ENCODE measurements at regions not wholly inside any gene's neighbourhood (a gene's known extent, or its start where the extent isn't known, plus 50 kb on each side); places are given as distances from the start of the nearest gene placed in this dataset.

GRCh38 chr6:62803094-62803493 is 408.2 kb upstream of the FKBP1C start:
- peaks cover 8% of the 10 kb centered on the region; the same call in 2 of the 3 replicates for H3K36me3 Mint-ChIP-seq (ENCODE audit: low read depth)
- no peaks in the 10 kb centered on the region for H3K27me3 ChIP-seq (ENCODE audit: insufficient read depth)
- no peak for ATAC-seq
- no peak overlapping the region for H3K27ac ChIP-seq (ENCODE audit: low read depth)
- no peaks in the 10 kb centered on the region; the same call in 1 of the 2 replicates for H3K4me1 ChIP-seq (ENCODE audit: insufficient read depth)
- H3K27ac Mint-ChIP-seq: no peak overlapping the region
- no peak for DNase-seq (ENCODE audit: low spot score)
- no peaks in the 10 kb centered on the region for H3K79me2 ChIP-seq (replicated peaks; ENCODE audit: insufficient read depth)
- no peak overlapping the region for H3K4me3 ChIP-seq
- H3K9me2 ChIP-seq (ENCODE audit: insufficient read depth): peaks cover 5% of the 10 kb centered on the region; the same call in 1 of the 2 replicates
- H3K9me3 Mint-ChIP-seq: peaks cover 29% of the 10 kb centered on the region; the same call in 2 of the 3 replicates
- no peaks in the 10 kb centered on the region for H3K27me3 Mint-ChIP-seq (ENCODE audit: insufficient read depth, low read depth, poor library complexity)
- TF ChIP-seq JUNB (IDR thresholded peaks at IDR 0.05; ENCODE audit: unreplicated experiment) (no peak), ZNF114 (CRISPR knock-in tag; IDR thresholded peaks at IDR 0.05) (no peak), ZNF331 (CRISPR knock-in tag; IDR thresholded peaks at IDR 0.05; ENCODE audit: low read depth) (no peak), EZH2phosphoT487 (IDR thresholded peaks at IDR 0.05; ENCODE audit: unreplicated experiment) (no peak), POLR2AphosphoS5 (IDR thresholded peaks at IDR 0.05; ENCODE audit: low read depth) (no peak), EZH2 (IDR thresholded peaks at IDR 0.05; ENCODE audit: low read depth, unreplicated experiment) (no peak), NANOG (IDR thresholded peaks at IDR 0.05; ENCODE audit: borderline replicate concordance) (no peak)
- TF ChIP-seq, protein P1, sequence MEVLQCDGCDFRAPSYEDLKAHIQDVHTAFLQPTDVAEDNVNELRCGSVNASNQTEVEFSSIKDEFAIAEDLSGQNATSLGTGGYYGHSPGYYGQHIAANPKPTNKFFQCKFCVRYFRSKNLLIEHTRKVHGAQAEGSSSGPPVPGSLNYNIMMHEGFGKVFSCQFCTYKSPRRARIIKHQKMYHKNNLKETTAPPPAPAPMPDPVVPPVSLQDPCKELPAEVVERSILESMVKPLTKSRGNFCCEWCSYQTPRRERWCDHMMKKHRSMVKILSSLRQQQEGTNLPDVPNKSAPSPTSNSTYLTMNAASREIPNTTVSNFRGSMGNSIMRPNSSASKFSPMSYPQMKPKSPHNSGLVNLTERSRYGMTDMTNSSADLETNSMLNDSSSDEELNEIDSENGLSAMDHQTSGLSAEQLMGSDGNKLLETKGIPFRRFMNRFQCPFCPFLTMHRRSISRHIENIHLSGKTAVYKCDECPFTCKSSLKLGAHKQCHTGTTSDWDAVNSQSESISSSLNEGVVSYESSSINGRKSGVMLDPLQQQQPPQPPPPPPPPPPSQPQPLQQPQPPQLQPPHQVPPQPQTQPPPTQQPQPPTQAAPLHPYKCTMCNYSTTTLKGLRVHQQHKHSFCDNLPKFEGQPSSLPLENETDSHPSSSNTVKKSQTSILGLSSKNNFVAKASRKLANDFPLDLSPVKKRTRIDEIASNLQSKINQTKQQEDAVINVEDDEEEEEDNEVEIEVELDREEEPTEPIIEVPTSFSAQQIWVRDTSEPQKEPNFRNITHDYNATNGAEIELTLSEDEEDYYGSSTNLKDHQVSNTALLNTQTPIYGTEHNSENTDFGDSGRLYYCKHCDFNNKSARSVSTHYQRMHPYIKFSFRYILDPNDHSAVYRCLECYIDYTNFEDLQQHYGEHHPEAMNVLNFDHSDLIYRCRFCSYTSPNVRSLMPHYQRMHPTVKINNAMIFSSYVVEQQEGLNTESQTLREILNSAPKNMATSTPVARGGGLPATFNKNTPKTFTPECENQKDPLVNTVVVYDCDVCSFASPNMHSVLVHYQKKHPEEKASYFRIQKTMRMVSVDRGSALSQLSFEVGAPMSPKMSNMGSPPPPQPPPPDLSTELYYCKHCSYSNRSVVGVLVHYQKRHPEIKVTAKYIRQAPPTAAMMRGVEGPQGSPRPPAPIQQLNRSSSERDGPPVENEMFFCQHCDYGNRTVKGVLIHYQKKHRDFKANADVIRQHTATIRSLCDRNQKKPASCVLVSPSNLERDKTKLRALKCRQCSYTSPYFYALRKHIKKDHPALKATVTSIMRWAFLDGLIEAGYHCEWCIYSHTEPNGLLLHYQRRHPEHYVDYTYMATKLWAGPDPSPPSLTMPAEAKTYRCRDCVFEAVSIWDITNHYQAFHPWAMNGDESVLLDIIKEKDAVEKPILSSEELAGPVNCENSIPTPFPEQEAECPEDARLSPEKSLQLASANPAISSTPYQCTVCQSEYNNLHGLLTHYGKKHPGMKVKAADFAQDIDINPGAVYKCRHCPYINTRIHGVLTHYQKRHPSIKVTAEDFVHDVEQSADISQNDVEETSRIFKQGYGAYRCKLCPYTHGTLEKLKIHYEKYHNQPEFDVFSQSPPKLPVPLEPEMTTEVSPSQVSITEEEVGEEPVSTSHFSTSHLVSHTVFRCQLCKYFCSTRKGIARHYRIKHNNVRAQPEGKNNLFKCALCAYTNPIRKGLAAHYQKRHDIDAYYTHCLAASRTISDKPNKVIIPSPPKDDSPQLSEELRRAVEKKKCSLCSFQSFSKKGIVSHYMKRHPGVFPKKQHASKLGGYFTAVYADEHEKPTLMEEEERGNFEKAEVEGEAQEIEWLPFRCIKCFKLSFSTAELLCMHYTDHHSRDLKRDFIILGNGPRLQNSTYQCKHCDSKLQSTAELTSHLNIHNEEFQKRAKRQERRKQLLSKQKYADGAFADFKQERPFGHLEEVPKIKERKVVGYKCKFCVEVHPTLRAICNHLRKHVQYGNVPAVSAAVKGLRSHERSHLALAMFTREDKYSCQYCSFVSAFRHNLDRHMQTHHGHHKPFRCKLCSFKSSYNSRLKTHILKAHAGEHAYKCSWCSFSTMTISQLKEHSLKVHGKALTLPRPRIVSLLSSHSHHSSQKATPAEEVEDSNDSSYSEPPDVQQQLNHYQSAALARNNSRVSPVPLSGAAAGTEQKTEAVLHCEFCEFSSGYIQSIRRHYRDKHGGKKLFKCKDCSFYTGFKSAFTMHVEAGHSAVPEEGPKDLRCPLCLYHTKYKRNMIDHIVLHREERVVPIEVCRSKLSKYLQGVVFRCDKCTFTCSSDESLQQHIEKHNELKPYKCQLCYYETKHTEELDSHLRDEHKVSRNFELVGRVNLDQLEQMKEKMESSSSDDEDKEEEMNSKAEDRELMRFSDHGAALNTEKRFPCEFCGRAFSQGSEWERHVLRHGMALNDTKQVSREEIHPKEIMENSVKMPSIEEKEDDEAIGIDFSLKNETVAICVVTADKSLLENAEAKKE (CRISPR knock-in tag; IDR thresholded peaks at IDR 0.05): no peak
- TF ChIP-seq, protein P2, sequence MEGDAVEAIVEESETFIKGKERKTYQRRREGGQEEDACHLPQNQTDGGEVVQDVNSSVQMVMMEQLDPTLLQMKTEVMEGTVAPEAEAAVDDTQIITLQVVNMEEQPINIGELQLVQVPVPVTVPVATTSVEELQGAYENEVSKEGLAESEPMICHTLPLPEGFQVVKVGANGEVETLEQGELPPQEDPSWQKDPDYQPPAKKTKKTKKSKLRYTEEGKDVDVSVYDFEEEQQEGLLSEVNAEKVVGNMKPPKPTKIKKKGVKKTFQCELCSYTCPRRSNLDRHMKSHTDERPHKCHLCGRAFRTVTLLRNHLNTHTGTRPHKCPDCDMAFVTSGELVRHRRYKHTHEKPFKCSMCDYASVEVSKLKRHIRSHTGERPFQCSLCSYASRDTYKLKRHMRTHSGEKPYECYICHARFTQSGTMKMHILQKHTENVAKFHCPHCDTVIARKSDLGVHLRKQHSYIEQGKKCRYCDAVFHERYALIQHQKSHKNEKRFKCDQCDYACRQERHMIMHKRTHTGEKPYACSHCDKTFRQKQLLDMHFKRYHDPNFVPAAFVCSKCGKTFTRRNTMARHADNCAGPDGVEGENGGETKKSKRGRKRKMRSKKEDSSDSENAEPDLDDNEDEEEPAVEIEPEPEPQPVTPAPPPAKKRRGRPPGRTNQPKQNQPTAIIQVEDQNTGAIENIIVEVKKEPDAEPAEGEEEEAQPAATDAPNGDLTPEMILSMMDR (conservative IDR thresholded peaks at IDR 0.05; ENCODE audit: low read depth in 2 of 2): no peak
- no peaks in the 10 kb centered on the region for H4K20me1 ChIP-seq (replicated peaks; ENCODE audit: insufficient read depth)
- no peak overlapping the region for H3K4me2 ChIP-seq
- no peaks in the 10 kb centered on the region for H3F3A ChIP-seq (replicated peaks; ENCODE audit: low read depth)
- H3K4me1 Mint-ChIP-seq: peaks cover 7% of the 10 kb centered on the region; the same call in 2 of the 3 replicates
- no peak overlapping the region; the same call in 1 of the 2 replicates for H2AFZ ChIP-seq
- peaks cover 5% of the 10 kb centered on the region; the same call in 1 of the 2 replicates for H3K36me3 ChIP-seq (ENCODE audit: insufficient read depth)
- no peak overlapping the region for H3K4me3 Mint-ChIP-seq

All from GM23338 (cell line).